MM.1S (cell line): ENCODE measurements at regions not wholly inside any gene's neighbourhood (a gene's known extent, or its start where the extent isn't known, plus 50 kb on each side); places are given as distances from the start of the nearest gene placed in this dataset.
"Not testable (repeated sequence)": the region's sequence is repeated elsewhere in the genome, so short reads cannot be mapped to it uniquely, and the experiment has no call there.

Source experiments
- DNase-seq: peaks from one replicate; pipeline ENCODE4 v3.0.0-alpha.2; 2015
- H2AFZ ChIP-seq: fragments of 300-600 bp; sonication (generic); 2 replicates; pipeline ENCODE4 v1.6.0; 2016; ENCODE audit warnings: antibody characterized with exemption, low read length
- H3F3A ChIP-seq: fragments of 300-600 bp; sonication (generic); 2 replicates; pipeline ENCODE4 v1.6.1; 2016; ENCODE audit warnings: mild to moderate bottlenecking, antibody characterized with exemption, low read length, moderate library complexity, mixed read lengths; ENCODE audit not compliant: insufficient read depth
- H3K27ac ChIP-seq: fragments of 300-600 bp; sonication (generic); 2 replicates; pipeline ENCODE4 v1.5.1; 2016; ENCODE audit warnings: mild to moderate bottlenecking, low read length
- H3K27me3 ChIP-seq: fragments of 300-600 bp; sonication (generic); replicated peaks from 2 replicates; pipeline ENCODE4 v1.6.0; 2016; ENCODE audit warnings: low read length; ENCODE audit not compliant: insufficient read depth
- H3K36me3 ChIP-seq: fragments of 300-600 bp; sonication (generic); replicated peaks from 2 replicates; pipeline ENCODE4 v1.6.1; 2016; ENCODE audit warnings: mild to moderate bottlenecking, low read length, mixed read lengths; ENCODE audit not compliant: insufficient read depth
- H3K4me1 ChIP-seq: fragments of 300-600 bp; sonication (generic); 2 replicates; pipeline ENCODE4 v1.6.1; 2016; ENCODE audit warnings: low read length, mixed read lengths
- H3K4me2 ChIP-seq: fragments of 300-600 bp; sonication (generic); 2 replicates; pipeline ENCODE4 v1.6.0; 2016; ENCODE audit warnings: low read depth, low read length
- H3K4me3 ChIP-seq: fragments of 300-600 bp; sonication (generic); 2 replicates; pipeline ENCODE4 v1.5.1; 2016; ENCODE audit warnings: low read length, mixed read lengths
- H3K79me2 ChIP-seq: fragments of 300-600 bp; sonication (generic); 2 replicates; pipeline ENCODE4 v1.6.1; 2016; ENCODE audit warnings: mixed run types, low read length, mixed read lengths
- H3K9ac ChIP-seq: fragments of 300-600 bp; sonication (generic); 2 replicates; pipeline ENCODE4 v1.6.1; 2016; ENCODE audit warnings: low read length, mixed read lengths
- H3K9me2 ChIP-seq: fragments of 300-600 bp; sonication (generic); replicated peaks from 2 replicates; pipeline ENCODE4 v1.6.1; 2016; ENCODE audit warnings: mild to moderate bottlenecking, low read length, mixed read lengths; ENCODE audit not compliant: insufficient read depth
- H3K9me3 ChIP-seq: fragments of 300-600 bp; sonication (generic); replicated peaks from 2 replicates; pipeline ENCODE4 v1.6.1; 2016; ENCODE audit warnings: mild to moderate bottlenecking, low read length, mixed read lengths; ENCODE audit not compliant: insufficient read depth
- H4K20me1 ChIP-seq: fragments of 300-600 bp; sonication (generic); 2 replicates; pipeline ENCODE4 v1.6.1; 2016; ENCODE audit warnings: mild to moderate bottlenecking, low read length, moderate library complexity, mixed read lengths; ENCODE audit not compliant: insufficient read depth
- EZH2 ChIP-seq: fragments of 300-600 bp; sonication (generic); optimal IDR thresholded peaks from 2 replicates; pipeline ENCODE3; 2017; ENCODE audit warnings: low read depth, mild to moderate bottlenecking, antibody characterized with exemption, low read length, mixed read lengths
- EZH2phosphoT487 ChIP-seq: fragments of 300-600 bp; sonication (generic); IDR thresholded peaks from 2 replicates; pipeline ENCODE4 v1.6.1; 2018; ENCODE audit warnings: antibody characterized with exemption, low read length
- TF ChIP-seq, protein P1 (sequence below): fragments of 300-600 bp; sonication (generic); IDR thresholded peaks from 2 replicates; pipeline ENCODE4 v1.5.1; 2016; ENCODE audit warnings: antibody characterized with exemption, low read length, mixed read lengths

DNA sequence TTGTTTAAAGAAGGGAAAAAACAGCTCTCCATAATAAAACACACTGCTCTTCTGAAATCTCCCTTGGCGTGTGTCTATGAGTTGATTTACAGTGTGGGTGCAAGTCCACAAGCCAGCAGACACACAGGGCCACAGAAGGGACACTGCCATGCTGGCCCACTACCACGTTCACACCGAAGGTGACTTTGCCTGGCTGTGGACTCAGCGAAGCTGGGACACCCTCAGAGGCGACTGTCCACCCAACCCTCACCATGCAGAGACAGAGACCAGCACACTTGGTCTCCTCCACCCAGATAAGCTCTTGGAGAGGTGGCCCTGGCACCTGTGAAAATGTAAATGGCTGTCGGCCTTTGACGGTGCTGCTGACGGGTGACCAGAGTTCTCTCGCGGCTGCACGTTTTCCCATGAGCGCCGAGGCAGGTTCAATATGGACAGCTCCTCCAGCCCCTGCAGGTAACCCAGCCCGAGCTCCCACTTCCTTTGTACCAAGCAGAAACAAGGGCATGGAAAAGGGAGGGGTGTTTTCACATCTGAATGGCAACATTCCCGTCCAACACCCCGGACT, 78.0 kb downstream of the YTHDF1 start:
- H3K4me2 ChIP-seq = no peak overlapping the region
- no peak overlapping the region for H3K4me3 ChIP-seq
- H3K27ac ChIP-seq = no peak overlapping the region
- H3K9me2 ChIP-seq = no peaks in the 10 kb centered on the region
- no peak for DNase-seq
- no peak overlapping the region for H2AFZ ChIP-seq
- no peaks in the 10 kb centered on the region for H3K9me3 ChIP-seq
- TF ChIP-seq EZH2phosphoT487 (no peak), EZH2 (no peak)
- TF ChIP-seq, protein P1, sequence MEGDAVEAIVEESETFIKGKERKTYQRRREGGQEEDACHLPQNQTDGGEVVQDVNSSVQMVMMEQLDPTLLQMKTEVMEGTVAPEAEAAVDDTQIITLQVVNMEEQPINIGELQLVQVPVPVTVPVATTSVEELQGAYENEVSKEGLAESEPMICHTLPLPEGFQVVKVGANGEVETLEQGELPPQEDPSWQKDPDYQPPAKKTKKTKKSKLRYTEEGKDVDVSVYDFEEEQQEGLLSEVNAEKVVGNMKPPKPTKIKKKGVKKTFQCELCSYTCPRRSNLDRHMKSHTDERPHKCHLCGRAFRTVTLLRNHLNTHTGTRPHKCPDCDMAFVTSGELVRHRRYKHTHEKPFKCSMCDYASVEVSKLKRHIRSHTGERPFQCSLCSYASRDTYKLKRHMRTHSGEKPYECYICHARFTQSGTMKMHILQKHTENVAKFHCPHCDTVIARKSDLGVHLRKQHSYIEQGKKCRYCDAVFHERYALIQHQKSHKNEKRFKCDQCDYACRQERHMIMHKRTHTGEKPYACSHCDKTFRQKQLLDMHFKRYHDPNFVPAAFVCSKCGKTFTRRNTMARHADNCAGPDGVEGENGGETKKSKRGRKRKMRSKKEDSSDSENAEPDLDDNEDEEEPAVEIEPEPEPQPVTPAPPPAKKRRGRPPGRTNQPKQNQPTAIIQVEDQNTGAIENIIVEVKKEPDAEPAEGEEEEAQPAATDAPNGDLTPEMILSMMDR = no peak
- peaks cover 76% of the 10 kb centered on the region for H3K27me3 ChIP-seq
- no peaks in the 10 kb centered on the region for H3F3A ChIP-seq
- H4K20me1 ChIP-seq = no peaks in the 10 kb centered on the region
- no peaks in the 10 kb centered on the region for H3K4me1 ChIP-seq
- H3K9ac ChIP-seq = no peak overlapping the region
- no peaks in the 10 kb centered on the region for H3K79me2 ChIP-seq
- no peaks in the 10 kb centered on the region for H3K36me3 ChIP-seq

- no peak for DNase-seq
- Histone ChIP-seq H3K9me2 (no peaks in the 10 kb centered on the region), H3K36me3 (no peaks in the 10 kb centered on the region), H3K27me3 (peaks cover 76% of the 10 kb centered on the region), H3K4me2 (no peak overlapping the region), H3K4me1 (no peaks in the 10 kb centered on the region), H3K9ac (no peak overlapping the region), H3K79me2 (no peaks in the 10 kb centered on the region), H4K20me1 (no peaks in the 10 kb centered on the region), H3K9me3 (no peaks in the 10 kb centered on the region), H3F3A (no peaks in the 10 kb centered on the region), H3K4me3 (no peak overlapping the region), H3K27ac (no peak overlapping the region), H2AFZ (no peak overlapping the region)
- TF ChIP-seq, protein P1 = no peak
- TF ChIP-seq EZH2phosphoT487 (no peak), EZH2 (no peak)
Observed at GRCh38 chr20:63136296-63136695, 79.6 kb downstream of the YTHDF1 start.

- H2AFZ ChIP-seq = no peak overlapping the region
- H3K79me2 ChIP-seq = no peaks in the 10 kb centered on the region
- H3K4me3 ChIP-seq = no peak overlapping the region
- H4K20me1 ChIP-seq = no peaks in the 10 kb centered on the region
- H3K9me2 ChIP-seq = no peaks in the 10 kb centered on the region
- no peaks in the 10 kb centered on the region for H3F3A ChIP-seq
- H3K4me1 ChIP-seq = no peaks in the 10 kb centered on the region
- no peak overlapping the region for H3K4me2 ChIP-seq
- H3K27ac ChIP-seq = no peak overlapping the region
- H3K27me3 ChIP-seq = peaks cover 76% of the 10 kb centered on the region
- no peaks in the 10 kb centered on the region for H3K9me3 ChIP-seq
- TF ChIP-seq, protein P1 = no peak
- no peak for TF ChIP-seq EZH2phosphoT487
- DNase-seq = no peak
- H3K36me3 ChIP-seq = no peaks in the 10 kb centered on the region
- no peak overlapping the region for H3K9ac ChIP-seq
Observed at GRCh38 chr20:63135411-63135810, 80.5 kb downstream of the YTHDF1 start.

DNA sequence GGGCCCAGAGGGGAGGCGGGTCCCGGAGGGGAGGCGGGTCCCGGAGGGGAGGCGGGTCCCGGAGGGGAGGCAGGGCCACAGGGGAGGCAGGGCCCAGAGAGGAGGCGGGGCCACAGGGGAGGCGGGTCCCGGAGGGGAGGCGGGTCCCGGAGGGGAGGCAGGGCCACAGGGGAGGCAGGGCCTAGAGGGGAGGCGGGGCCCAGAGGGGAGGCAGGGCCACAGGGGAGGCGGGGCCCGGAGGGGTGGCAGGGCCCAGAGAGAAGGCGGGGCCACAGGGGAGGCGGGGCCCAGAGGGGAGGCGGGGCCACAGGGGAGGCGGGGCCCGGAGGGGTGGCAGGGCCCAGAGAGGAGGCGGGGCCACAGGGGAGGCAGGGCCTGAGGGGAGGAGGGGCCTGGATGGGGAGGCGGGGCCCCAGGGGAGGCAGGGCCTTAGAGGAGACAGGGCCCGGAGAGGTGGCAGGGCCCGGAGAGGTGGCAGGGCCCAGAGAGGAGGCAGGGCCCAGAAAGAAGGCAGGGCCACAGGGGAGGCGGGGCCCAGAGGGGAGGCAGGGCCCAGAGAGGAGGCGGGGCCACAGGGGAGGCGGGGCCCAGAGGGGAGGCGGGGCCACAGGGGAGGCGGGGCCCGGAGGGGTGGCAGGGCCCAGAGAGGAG, 81.1 kb downstream of the YTHDF1 start:
- not testable (repeated sequence) for H3K4me2 ChIP-seq, H3F3A ChIP-seq, H3K9me3 ChIP-seq, DNase-seq, H3K36me3 ChIP-seq, H3K27ac ChIP-seq, H3K9me2 ChIP-seq, H2AFZ ChIP-seq, H3K4me1 ChIP-seq, H3K79me2 ChIP-seq, H4K20me1 ChIP-seq, H3K9ac ChIP-seq, H3K4me3 ChIP-seq
- H3K27me3 ChIP-seq = peaks cover 76% of the 10 kb centered on the region
